Mesenchymal stem cell (in vitro differentiated cells and primary cell): ENCODE measurements at regions not wholly inside any gene's neighbourhood (a gene's known extent, or its start where the extent isn't known, plus 50 kb on each side); places are given as distances from the start of the nearest gene placed in this dataset.

Source experiments
- DNase-seq: peaks from one replicate; pipeline ENCODE4 v3.0.0-alpha.2; 2013
- H2AFZ ChIP-seq: one replicate; pipeline ENCODE4 v1.6.1; 2013; ENCODE audit warnings: low read depth, mild to moderate bottlenecking, control low read depth, inconsistent platforms, low read length, moderate library complexity
- H2AK5ac ChIP-seq: 2 replicates; pipeline ENCODE4 v1.6.1; 2013; ENCODE audit warnings: low read length, moderate library complexity, mild to moderate bottlenecking, inconsistent platforms; ENCODE audit not compliant: severe bottlenecking
- H2BK120ac ChIP-seq: one replicate; pipeline ENCODE4 v1.6.1; 2013; ENCODE audit warnings: low read depth, mild to moderate bottlenecking, inconsistent platforms, low read length, moderate library complexity
- H2BK12ac ChIP-seq, 2 experiments: one replicate each; pipeline ENCODE4 v1.6.1; 2013; ENCODE audit warnings: inconsistent platforms in 2 of 2, low read length in 2 of 2, mild to moderate bottlenecking in 2 of 2, moderate library complexity in 2 of 2, control low read depth in 1 of 2
- H2BK15ac ChIP-seq: one replicate; pipeline ENCODE4 v1.6.1; 2013; ENCODE audit warnings: mild to moderate bottlenecking, low read depth, inconsistent platforms; ENCODE audit not compliant: poor library complexity, severe bottlenecking
- H2BK5ac ChIP-seq: 2 replicates; pipeline ENCODE4 v1.6.1; 2013; ENCODE audit warnings: low read depth, mild to moderate bottlenecking, low read length, control low read depth, inconsistent platforms; ENCODE audit not compliant: poor library complexity, severe bottlenecking
- H3K14ac ChIP-seq, 2 experiments: one replicate each; pipeline ENCODE4 v1.6.1; 2013; ENCODE audit warnings: inconsistent platforms in 2 of 2, low read length in 2 of 2, control low read depth in 1 of 2, mild to moderate bottlenecking in 1 of 2, moderate library complexity in 1 of 2
- H3K18ac ChIP-seq, 2 experiments: one replicate each; pipeline ENCODE4 v1.6.1; 2013; ENCODE audit warnings: inconsistent platforms in 2 of 2, low read length in 2 of 2, control low read depth in 1 of 2, low read depth in 1 of 2, mild to moderate bottlenecking in 1 of 2
- H3K23ac ChIP-seq, 2 experiments: one replicate each; pipeline ENCODE4 v1.6.1; 2013; ENCODE audit warnings: inconsistent platforms in 2 of 2, low read length in 2 of 2, mild to moderate bottlenecking in 2 of 2, moderate library complexity in 2 of 2, control low read depth in 1 of 2
- H3K27ac ChIP-seq: 2 replicates; pipeline ENCODE4 v1.5.1; 2013; ENCODE audit warnings: mild to moderate bottlenecking, moderate library complexity, low read length, control low read depth, inconsistent platforms; ENCODE audit not compliant: poor library complexity, severe bottlenecking
- H3K27me3 ChIP-seq, 2 experiments: 2 replicates each; pipeline versions ENCODE4 v1.6.1 to v1.7.0; 2013; ENCODE audit warnings: low read length in 2 of 2, mild to moderate bottlenecking in 2 of 2, moderate library complexity in 2 of 2, control low read depth in 1 of 2, inconsistent platforms in 1 of 2; ENCODE audit not compliant: control insufficient read depth in 1 of 2, insufficient read depth in 1 of 2
- H3K36me3 ChIP-seq, 2 experiments: 2 replicates each; pipeline versions ENCODE4 v1.6.1 to v1.7.0; 2013; ENCODE audit warnings: low read length in 2 of 2, control low read depth in 1 of 2, inconsistent platforms in 1 of 2, low read depth in 1 of 2, mild to moderate bottlenecking in 1 of 2; ENCODE audit not compliant: insufficient read depth in 2 of 2, control insufficient read depth in 1 of 2
- H3K4ac ChIP-seq, 2 experiments: one replicate each; pipeline ENCODE4 v1.6.1; 2013; ENCODE audit warnings: inconsistent platforms in 2 of 2, low read length in 2 of 2, mild to moderate bottlenecking in 2 of 2, moderate library complexity in 2 of 2, control low read depth in 1 of 2, low read depth in 1 of 2
- H3K4me1 ChIP-seq: 2 replicates; pipeline ENCODE4 v1.6.1; 2013; ENCODE audit warnings: low read depth, low read length, control low read depth; ENCODE audit not compliant: control insufficient read depth, insufficient read depth
- H3K4me2 ChIP-seq: 2 replicates; pipeline ENCODE4 v1.6.1; 2013; ENCODE audit warnings: low read length, mild to moderate bottlenecking, inconsistent platforms; ENCODE audit not compliant: poor library complexity, severe bottlenecking
- H3K4me3 ChIP-seq, 2 experiments: 2 replicates each; pipeline versions ENCODE4 v1.5.1 to v1.7.0; 2013; ENCODE audit warnings: low read length in 2 of 2, mild to moderate bottlenecking in 2 of 2, control low read depth in 1 of 2, low read depth in 1 of 2; ENCODE audit not compliant: insufficient read depth in 1 of 2
- H3K79me1 ChIP-seq: replicated peaks from 2 replicates; pipeline ENCODE4 v1.6.1; 2013; ENCODE audit warnings: mild to moderate bottlenecking, control low read depth, low read length, inconsistent platforms; ENCODE audit not compliant: poor library complexity, severe bottlenecking
- H3K9ac ChIP-seq: 2 replicates; pipeline ENCODE4 v1.7.0; 2013; ENCODE audit warnings: mild to moderate bottlenecking, low read length, moderate library complexity
- H3K9me3 ChIP-seq: 2 replicates; pipeline ENCODE4 v1.7.0; 2013; ENCODE audit warnings: mild to moderate bottlenecking, low read length; ENCODE audit not compliant: control insufficient read depth
- H4K8ac ChIP-seq: one replicate; pipeline ENCODE4 v1.6.1; 2013; ENCODE audit warnings: inconsistent platforms, mild to moderate bottlenecking, low read length, moderate library complexity
- H4K91ac ChIP-seq: one replicate; pipeline ENCODE4 v1.6.1; 2013; ENCODE audit warnings: mild to moderate bottlenecking, low read length, inconsistent platforms
- WGBS: methylation state at CpG from one replicate; pipeline ENCODE4 v1.1.7; 2013; ENCODE audit warnings: mixed read lengths; 5-methylcytosine and 5-hydroxymethylcytosine counted together

DNA sequence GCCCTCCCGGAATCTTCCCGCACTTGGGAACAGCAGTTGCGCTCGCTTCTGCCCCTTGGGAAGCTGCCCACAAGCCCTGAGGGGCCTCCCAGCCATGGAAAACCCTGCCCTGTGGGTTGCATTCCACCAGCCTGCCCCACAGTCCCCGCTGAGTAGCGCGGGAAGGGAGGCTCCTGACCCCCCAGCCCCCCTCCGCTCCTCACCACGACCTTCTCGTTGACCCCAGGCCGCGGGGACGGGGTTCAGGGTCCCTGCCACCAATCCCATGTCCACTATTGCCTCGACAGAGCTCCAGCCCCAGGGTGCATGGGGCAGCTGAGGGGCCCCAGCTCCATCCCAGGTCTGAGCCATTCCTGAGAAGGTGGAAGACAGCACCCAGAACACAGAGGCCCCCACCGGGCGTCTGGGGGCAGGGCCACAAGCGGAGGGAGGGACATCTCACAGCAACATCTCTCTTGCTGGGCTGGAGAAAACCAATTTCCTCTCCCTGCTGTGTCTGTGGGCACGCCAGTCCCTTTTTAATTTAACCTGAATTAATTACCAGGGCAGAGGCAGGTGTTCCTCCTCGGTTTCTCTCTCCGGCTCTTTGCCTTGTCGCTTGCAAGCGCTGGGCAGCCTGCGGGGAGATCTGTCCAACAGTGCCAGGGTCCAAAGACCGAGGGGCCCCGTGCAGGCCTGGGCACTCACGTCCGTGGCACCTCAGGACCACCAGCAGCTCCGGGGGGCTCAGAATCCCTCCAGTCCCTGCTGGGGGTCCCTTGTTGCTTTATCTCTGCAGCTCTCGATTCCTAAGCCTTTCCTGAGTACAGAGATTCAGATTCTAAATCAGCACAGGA lies 57.9 kb downstream of the FOXL3 start:
- H2BK120ac ChIP-seq: no peak overlapping the region
- no peaks in the 10 kb centered on the region for H3K79me1 ChIP-seq
- no peak overlapping the region for H2BK15ac ChIP-seq
- 87% methylated on average over 28 of the region's 29 CpGs for WGBS
- peaks cover 0 to 5% of the 10 kb centered on the region in 2 experiments for H3K27me3 ChIP-seq
- no peak overlapping the region for H4K91ac ChIP-seq
- H3K4ac ChIP-seq: no peak overlapping the region
- no peak overlapping the region for H2BK5ac ChIP-seq
- H3K9ac ChIP-seq: no peak overlapping the region
- no peak overlapping the region for H3K4me2 ChIP-seq
- H3K36me3 ChIP-seq: no peaks in the 10 kb centered on the region
- no peak overlapping the region for H3K4me3 ChIP-seq
- DNase-seq: no peak
- H4K8ac ChIP-seq: no peak overlapping the region
- H3K4me1 ChIP-seq: no peaks in the 10 kb centered on the region
- no peaks in the 10 kb centered on the region for H3K9me3 ChIP-seq
- H3K23ac ChIP-seq: no peak overlapping the region
- H2AFZ ChIP-seq: no peak overlapping the region
- H2BK12ac ChIP-seq: no peak overlapping the region
- no peak overlapping the region for H3K27ac ChIP-seq
- H2AK5ac ChIP-seq: no peak overlapping the region
- H3K14ac ChIP-seq: no peak overlapping the region
- H3K18ac ChIP-seq: no peak overlapping the region

GRCh38 chr7:348480-348844 lies 58.5 kb downstream of the FOXL3 start:
- H3K4ac ChIP-seq: no peak overlapping the region
- no peaks in the 10 kb centered on the region for H3K9me3 ChIP-seq
- H3K4me1 ChIP-seq: no peaks in the 10 kb centered on the region
- no peak overlapping the region for H2BK120ac ChIP-seq
- H2BK5ac ChIP-seq: no peak overlapping the region
- no peak overlapping the region for H3K18ac ChIP-seq
- no peak overlapping the region for H2AK5ac ChIP-seq
- H4K8ac ChIP-seq: no peak overlapping the region
- peaks cover 0 to 5% of the 10 kb centered on the region in 2 experiments for H3K27me3 ChIP-seq
- H3K27ac ChIP-seq: no peak overlapping the region
- H3K23ac ChIP-seq: no peak overlapping the region
- no peak overlapping the region for H2AFZ ChIP-seq
- no peak overlapping the region for H3K4me2 ChIP-seq
- DNase-seq: no peak
- H3K4me3 ChIP-seq: no peak overlapping the region
- no peak overlapping the region for H2BK12ac ChIP-seq
- no peaks in the 10 kb centered on the region for H3K36me3 ChIP-seq
- no peak overlapping the region for H3K9ac ChIP-seq
- H4K91ac ChIP-seq: no peak overlapping the region
- H2BK15ac ChIP-seq: no peak overlapping the region
- WGBS: 80% methylated on average over 11 of the region's 11 CpGs
- no peaks in the 10 kb centered on the region for H3K79me1 ChIP-seq
- H3K14ac ChIP-seq: no peak overlapping the region

DNA sequence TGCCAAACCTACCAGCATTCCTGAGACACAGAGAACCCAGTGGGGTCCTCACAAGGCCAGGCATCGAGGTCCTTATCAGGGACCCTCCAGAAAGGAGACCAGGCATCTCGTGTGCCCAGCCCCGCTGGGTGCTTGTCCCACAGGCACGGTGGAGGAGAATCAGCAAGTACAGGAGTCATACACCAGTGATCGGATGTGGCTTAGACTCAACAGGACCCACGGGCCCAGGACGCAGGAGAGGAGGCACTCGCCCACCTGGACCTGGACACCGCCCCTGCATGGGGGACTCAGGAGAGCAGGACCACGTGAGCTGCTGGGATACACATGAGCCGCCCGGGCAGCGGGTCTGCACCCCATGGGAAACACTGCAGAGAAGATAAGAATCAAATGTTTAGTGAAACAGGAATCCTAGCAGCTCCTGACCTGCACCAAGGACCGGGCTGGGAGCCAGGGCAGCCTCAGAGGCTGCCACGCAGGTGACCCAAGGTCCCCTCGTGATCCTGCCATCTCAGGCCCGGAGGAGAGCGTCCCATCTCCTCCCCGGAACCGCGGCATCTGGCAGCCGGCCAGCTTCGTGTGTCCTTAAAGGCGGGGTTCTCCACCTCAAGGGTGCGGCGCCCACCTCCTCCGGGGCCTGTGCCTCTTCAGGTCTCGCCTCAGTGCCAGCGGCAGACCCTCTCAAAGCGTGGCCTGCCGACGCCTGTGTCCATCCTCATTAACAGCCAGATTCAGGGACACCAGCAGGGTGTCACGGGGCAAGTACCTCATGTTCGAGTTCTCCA lies 59.2 kb downstream of the FOXL3 start:
- Histone ChIP-seq H3K4me2 (no peak overlapping the region), H3K23ac (no peak overlapping the region), H2BK5ac (no peak overlapping the region), H2AFZ (no peak overlapping the region), H3K4me1 (no peaks in the 10 kb centered on the region), H3K4me3 (no peak overlapping the region), H2BK15ac (no peak overlapping the region), H3K27ac (no peak overlapping the region), H3K18ac (no peak overlapping the region), H2AK5ac (no peak overlapping the region), H3K79me1 (no peaks in the 10 kb centered on the region), H4K91ac (no peak overlapping the region), H2BK12ac (no peak overlapping the region), H2BK120ac (no peak overlapping the region), H3K27me3 (peaks cover 2 to 5% of the 10 kb centered on the region in 2 experiments), H4K8ac (no peak overlapping the region), H3K4ac (no peak overlapping the region), H3K9ac (no peak overlapping the region), H3K9me3 (no peaks in the 10 kb centered on the region), H3K14ac (no peak overlapping the region), H3K36me3 (no peaks in the 10 kb centered on the region)
- no peak for DNase-seq
- 89% methylated on average over 34 of the region's 34 CpGs for WGBS

GRCh38 chr7:351256-351655 lies 61.3 kb downstream of the FOXL3 start:
- no peak overlapping the region for H3K4me3 ChIP-seq
- no peaks in the 10 kb centered on the region for H3K36me3 ChIP-seq
- no peak overlapping the region for H2AFZ ChIP-seq
- no peaks in the 10 kb centered on the region for H3K79me1 ChIP-seq
- no peak overlapping the region for H2BK12ac ChIP-seq
- no peak overlapping the region for H4K8ac ChIP-seq
- H2BK15ac ChIP-seq: no peak overlapping the region
- no peaks in the 10 kb centered on the region for H3K9me3 ChIP-seq
- no peaks in the 10 kb centered on the region for H3K4me1 ChIP-seq
- no peak overlapping the region for H2BK5ac ChIP-seq
- H2AK5ac ChIP-seq: no peak overlapping the region
- H3K23ac ChIP-seq: no peak overlapping the region
- no peak overlapping the region for H2BK120ac ChIP-seq
- no peak overlapping the region for H4K91ac ChIP-seq
- no peak overlapping the region for H3K14ac ChIP-seq
- no peak overlapping the region for H3K18ac ChIP-seq
- H3K9ac ChIP-seq: no peak overlapping the region
- H3K4ac ChIP-seq: no peak overlapping the region
- WGBS: 90% methylated on average over 17 of the region's 20 CpGs
- H3K4me2 ChIP-seq: no peak overlapping the region
- peaks cover 2 to 5% of the 10 kb centered on the region in 2 experiments for H3K27me3 ChIP-seq
- no peak overlapping the region for H3K27ac ChIP-seq
- no peak for DNase-seq
